ENCODE measurements at regions not wholly inside any gene's neighbourhood (a gene's known extent, or its start where the extent isn't known, plus 50 kb on each side); places are given as distances from the start of the nearest gene placed in this dataset.
A peak's percentile ranks its signal among the peaks of the same experiment; 100 is the strongest.

DNA sequence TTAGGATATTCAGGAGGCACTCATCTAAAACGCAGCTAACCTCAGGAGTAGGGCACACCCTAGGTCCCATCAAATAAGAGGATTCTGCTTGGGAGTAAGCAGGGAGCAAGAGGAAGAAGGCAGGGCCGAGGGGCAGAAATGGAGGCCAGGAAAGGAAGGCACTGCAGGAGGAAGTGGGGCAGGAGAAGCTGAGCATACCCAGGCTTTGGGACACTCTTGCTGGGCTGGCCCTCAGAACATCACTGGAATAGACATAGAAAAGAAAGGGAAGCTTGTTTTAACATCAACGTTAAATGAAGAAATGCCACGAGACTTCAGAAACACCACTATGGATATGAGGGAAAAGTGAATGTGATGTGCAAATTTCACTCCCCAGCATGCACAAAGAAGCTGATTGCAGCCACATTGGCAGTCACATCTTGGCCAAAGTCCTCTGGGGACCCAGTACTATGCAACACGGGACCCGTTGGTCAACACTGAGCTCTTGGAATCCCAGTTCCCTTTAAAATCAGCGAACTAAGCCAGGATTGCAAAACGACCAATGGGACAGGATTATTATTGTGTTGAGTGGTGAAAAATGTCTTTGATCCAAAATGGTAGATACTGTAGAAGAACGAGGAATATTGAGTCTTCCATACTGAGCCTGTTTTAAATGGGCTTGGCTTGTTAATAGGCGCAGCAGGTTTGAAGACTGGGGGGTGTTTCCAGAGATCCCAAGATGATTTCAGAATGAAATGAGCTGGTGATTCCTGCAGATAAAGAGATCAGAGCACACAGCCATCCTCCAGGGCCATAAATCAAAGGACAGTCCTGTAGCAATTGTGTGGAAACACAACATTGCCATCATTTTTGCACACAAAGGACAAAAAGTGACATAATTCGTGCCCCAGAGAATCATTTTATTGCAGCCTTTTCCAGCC, 152.4 kb downstream of the TOMM20 start (continued):
- TF ChIP-seq SPEN (CRISPR knock-in tag; IDR thresholded peaks at IDR 0.05; ENCODE audit: low read depth) (peak; percentile 18; the same call in 1 of the 2 replicates), MAFK (conservative IDR thresholded peaks at IDR 0.05 in 1 of 2, IDR thresholded peaks at IDR 0.05 in 1 of 2; ENCODE audit: low read length in 2 of 2) (no peak), ONECUT2 (CRISPR knock-in tag; IDR thresholded peaks at IDR 0.05) (0 out of 2 replicates have a peak, but pooled peaks have one; percentile 38), ZNF17 (CRISPR knock-in tag; IDR thresholded peaks at IDR 0.05) (no peak), MIER3 (CRISPR knock-in tag; IDR thresholded peaks at IDR 0.05; ENCODE audit: borderline replicate concordance) (peak; percentile 66; the same call in 1 of the 2 replicates), ZNF672 (CRISPR knock-in tag; IDR thresholded peaks at IDR 0.05) (no peak), ADNP (CRISPR knock-in tag; IDR thresholded peaks at IDR 0.05) (no peak), ZNF761 (CRISPR knock-in tag; conservative IDR thresholded peaks at IDR 0.05) (no peak), SP140L (CRISPR knock-in tag; IDR thresholded peaks at IDR 0.05; ENCODE audit: borderline replicate concordance) (no peak), KLF16 (CRISPR knock-in tag; IDR thresholded peaks at IDR 0.05) (peak in 1 of 2 experiments; percentile 85; a peak in 2 of 4 replicates), ZNF547 (CRISPR knock-in tag; IDR thresholded peaks at IDR 0.05) (no peak), SIX4 (CRISPR knock-in tag; IDR thresholded peaks at IDR 0.05) (peak; percentile 61; the same call in 1 of the 2 replicates), ARHGAP35 (CRISPR knock-in tag; IDR thresholded peaks at IDR 0.05; ENCODE audit: borderline replicate concordance) (no peak), GATA4 (IDR thresholded peaks at IDR 0.05; ENCODE audit: borderline replicate concordance, low read depth) (peak; percentile 24; the same call in 1 of the 2 replicates), SALL1 (CRISPR knock-in tag; IDR thresholded peaks at IDR 0.05) (peak; percentile 82), ZNF382 (CRISPR knock-in tag; IDR thresholded peaks at IDR 0.05; ENCODE audit: borderline replicate concordance) (no peak), FOXA1 (IDR thresholded peaks at IDR 0.05) (no peak), FOXA1 (CRISPR knock-in tag; IDR thresholded peaks at IDR 0.05) (peak; percentile 87)
- TF ChIP-seq, protein P1, sequence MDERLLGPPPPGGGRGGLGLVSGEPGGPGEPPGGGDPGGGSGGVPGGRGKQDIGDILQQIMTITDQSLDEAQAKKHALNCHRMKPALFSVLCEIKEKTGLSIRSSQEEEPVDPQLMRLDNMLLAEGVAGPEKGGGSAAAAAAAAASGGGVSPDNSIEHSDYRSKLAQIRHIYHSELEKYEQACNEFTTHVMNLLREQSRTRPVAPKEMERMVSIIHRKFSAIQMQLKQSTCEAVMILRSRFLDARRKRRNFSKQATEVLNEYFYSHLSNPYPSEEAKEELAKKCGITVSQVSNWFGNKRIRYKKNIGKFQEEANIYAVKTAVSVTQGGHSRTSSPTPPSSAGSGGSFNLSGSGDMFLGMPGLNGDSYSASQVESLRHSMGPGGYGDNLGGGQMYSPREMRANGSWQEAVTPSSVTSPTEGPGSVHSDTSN (CRISPR knock-in tag; IDR thresholded peaks at IDR 0.05): no peak
- TF ChIP-seq, protein P2, sequence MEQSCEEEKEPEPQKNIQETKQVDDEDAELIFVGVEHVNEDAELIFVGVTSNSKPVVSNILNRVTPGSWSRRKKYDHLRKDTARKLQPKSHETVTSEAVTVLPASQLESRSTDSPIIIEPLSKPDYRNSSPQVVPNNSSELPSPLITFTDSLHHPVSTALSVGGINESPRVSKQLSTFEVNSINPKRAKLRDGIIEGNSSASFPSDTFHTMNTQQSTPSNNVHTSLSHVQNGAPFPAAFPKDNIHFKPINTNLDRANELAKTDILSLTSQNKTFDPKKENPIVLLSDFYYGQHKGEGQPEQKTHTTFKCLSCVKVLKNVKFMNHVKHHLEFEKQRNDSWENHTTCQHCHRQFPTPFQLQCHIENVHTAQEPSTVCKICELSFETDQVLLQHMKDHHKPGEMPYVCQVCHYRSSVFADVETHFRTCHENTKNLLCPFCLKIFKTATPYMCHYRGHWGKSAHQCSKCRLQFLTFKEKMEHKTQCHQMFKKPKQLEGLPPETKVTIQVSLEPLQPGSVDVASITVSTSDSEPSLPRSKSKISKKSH (CRISPR knock-in tag; IDR thresholded peaks at IDR 0.05; ENCODE audit: borderline replicate concordance): no peak
- TF ChIP-seq, protein P3, sequence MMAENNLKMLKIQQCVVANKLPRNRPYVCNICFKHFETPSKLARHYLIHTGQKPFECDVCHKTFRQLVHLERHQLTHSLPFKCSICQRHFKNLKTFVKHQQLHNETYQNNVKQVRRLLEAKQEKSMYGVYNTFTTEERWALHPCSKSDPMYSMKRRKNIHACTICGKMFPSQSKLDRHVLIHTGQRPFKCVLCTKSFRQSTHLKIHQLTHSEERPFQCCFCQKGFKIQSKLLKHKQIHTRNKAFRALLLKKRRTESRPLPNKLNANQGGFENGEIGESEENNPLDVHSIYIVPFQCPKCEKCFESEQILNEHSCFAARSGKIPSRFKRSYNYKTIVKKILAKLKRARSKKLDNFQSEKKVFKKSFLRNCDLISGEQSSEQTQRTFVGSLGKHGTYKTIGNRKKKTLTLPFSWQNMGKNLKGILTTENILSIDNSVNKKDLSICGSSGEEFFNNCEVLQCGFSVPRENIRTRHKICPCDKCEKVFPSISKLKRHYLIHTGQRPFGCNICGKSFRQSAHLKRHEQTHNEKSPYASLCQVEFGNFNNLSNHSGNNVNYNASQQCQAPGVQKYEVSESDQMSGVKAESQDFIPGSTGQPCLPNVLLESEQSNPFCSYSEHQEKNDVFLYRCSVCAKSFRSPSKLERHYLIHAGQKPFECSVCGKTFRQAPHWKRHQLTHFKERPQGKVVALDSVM (CRISPR knock-in tag; IDR thresholded peaks at IDR 0.05): no peak
- TF ChIP-seq, protein P4, sequence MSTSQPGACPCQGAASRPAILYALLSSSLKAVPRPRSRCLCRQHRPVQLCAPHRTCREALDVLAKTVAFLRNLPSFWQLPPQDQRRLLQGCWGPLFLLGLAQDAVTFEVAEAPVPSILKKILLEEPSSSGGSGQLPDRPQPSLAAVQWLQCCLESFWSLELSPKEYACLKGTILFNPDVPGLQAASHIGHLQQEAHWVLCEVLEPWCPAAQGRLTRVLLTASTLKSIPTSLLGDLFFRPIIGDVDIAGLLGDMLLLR (CRISPR knock-in tag; IDR thresholded peaks at IDR 0.05): no peak
- TF ChIP-seq, protein P5, sequence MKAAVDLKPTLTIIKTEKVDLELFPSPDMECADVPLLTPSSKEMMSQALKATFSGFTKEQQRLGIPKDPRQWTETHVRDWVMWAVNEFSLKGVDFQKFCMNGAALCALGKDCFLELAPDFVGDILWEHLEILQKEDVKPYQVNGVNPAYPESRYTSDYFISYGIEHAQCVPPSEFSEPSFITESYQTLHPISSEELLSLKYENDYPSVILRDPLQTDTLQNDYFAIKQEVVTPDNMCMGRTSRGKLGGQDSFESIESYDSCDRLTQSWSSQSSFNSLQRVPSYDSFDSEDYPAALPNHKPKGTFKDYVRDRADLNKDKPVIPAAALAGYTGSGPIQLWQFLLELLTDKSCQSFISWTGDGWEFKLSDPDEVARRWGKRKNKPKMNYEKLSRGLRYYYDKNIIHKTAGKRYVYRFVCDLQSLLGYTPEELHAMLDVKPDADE (CRISPR knock-in tag; IDR thresholded peaks at IDR 0.05): no peak
